UCSD-AML1 (cell line): ENCODE measurements at regions not wholly inside any gene's neighbourhood (a gene's known extent, or its start where the extent isn't known, plus 50 kb on each side); places are given as distances from the start of the nearest gene placed in this dataset.
A peak's percentile ranks its signal among the peaks of the same experiment; 100 is the strongest.
"Not testable (repeated sequence)": the region's sequence is repeated elsewhere in the genome, so short reads cannot be mapped to it uniquely, and the experiment has no call there.

Experiments used
- DNase-seq: peaks from one replicate; lab custom pipeline; 2025; ENCODE audit not compliant: unreplicated experiment; lab: John Stamatoyannopoulos, UW

GRCh38 chr10:26952094-26952493 lies 91.3 kb upstream of the ABI1 start:
- DNase-seq: no peak

- DNase-seq: no peak
These were observed 90.9 kb upstream of the ABI1 start for GRCh38 chr10:26951650-26952049.

DNA sequence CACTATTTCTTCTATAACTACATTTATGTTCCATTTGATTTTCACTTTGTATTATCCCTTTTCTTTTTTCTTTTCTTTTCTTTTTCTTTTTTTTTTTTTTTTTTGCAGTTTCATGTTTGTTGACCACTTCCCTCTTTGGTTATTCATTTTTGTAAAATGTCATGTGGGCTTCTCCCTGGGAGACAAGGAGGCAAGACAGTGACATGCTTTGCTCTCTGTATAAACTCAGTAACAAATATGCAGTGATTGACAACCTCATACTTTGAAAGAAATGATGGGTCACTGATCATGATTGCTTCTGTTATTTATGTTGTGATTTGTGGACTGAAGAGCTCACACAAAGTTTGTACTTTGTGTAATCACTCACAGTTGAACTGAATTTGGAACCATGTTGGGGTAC lies 90.2 kb upstream of the ABI1 start:
- no peak for DNase-seq

DNA sequence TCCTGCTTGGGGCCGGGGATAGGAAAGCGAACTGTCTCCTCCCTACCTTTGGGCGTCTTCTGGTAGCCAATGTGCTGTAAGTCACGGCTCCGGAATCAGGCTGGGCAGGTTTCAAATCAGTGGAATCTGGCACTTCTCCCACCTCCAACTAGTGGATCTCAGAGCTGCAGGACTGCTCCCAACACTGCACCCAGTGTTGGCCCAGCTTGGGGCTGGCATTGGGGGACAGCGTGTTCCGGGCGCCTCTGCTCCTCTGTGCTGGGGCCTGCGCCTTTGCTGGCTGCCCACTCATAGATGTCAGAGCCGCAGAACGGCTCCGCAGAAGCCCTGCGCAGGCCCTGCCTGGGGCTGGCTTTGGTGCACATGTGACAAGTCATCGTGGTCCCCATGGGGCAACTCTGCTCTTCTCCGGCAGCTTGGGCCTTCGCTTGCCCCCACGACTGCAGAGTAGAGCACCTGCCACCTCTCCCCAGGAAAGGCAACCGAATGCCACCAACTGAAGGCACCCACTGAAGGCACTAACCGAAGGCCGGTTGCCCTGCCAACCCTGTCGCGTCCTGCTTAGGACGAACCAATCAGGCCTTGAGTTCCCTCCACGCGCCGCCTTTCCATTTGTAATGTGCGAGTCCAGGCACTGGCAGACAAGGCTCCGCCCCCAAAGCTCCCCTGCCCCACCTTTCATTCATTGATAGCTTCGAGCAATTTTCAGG lies 85.5 kb upstream of the ABI1 start:
- no peak for DNase-seq

DNA sequence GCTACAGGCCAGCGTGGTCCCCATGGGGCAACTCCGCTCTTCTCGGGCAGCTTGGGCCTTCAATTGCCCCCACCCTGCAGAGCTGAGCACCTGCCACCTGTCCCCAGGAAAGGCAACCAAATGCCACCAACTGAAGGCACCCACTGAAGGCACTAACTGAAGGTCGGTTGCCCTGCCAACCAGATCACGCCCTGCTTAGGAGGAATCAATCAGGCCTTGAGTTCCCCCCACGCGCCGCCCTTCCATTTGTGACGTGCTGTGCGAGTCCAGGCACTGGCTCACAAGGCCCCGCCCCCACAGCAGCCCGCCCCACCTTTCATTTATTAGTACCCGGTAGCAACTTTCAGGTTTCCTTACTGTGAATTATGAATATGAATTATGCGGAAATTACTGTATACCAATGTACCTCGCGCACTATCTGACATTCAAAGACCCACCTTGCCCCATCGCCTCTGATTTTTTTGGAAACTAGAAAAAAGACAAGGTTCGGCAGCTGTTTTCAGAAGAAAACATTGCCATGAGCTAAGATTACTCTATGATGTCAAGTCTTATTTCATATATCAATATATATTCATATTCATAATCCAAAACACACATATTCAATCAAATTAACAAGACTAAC lies 83.6 kb upstream of the ABI1 start:
- no peak for DNase-seq

GRCh38 chr10:26939962-26940354 lies 79.2 kb upstream of the ABI1 start:
- DNase-seq: no peak

DNA sequence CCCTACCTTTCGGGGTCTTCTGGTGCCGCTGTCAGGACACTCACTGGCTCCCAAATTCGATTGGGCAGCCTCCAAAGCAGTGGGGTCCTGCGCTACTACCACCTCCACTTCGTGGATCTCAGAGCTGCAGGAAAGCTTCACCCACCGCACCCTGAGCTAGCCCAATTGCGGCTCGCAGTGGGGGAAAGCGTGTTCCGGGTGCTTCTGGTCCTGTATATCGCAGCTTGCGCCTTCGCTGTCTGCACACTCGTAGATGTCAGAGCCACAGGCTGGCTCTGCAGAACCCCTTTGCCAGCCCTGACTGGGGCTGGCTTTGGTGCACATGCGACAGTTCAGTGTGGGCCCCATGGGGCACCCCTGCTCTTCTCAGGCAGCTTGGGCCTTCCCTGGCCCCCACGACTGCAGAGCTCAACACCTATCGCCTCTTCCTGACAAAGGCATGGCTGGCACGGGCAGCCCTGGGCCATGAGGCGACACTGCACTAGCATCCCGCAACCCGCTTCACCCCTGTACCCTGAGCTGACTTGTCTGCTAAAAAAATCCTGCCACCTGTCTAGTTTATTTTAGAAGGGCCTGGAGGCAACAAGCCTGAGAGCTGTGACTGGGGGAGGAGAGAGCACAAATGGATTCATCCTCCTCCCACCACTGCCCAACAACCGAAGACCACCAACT lies 78.7 kb upstream of the ABI1 start:
- no peak for DNase-seq

DNA sequence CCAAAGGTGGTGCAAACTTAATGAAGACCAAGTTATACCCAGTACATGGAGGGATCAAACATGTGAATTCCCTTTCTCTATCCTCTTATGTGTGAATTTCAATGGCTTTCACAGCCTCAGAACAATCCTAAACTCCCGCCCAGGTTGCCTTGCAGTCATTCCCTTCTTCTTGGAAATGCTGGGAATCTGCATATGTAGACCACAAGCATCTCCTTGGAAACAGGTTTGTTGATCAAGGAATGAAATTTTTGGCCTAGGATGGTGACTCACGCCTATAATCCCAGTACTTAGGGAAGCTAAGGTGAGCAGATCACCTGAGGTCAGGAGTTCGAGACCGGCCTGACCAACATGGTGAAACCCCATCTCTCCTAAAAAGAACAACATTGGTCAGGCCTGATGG lies 77.8 kb upstream of the ABI1 start:
- DNase-seq: no peak

DNA sequence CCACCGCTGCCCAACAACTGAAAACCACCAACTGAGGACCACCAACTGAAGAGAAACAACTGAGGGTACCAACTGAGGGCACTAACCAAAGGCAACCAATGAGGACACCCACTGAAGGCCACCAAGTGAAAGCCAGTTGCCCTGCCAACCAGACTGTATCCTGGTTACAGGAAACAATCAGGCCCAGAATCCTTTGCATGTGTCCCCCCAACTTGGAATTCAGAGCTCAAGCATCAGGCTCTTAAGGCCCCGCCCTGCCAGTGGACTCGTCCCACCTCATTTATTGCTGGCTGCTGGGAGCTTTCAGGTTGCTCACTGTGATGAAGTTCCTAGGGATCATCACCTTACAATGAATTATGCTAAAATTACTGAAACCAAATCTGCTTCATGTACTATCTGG lies 76.6 kb upstream of the ABI1 start:
- no peak for DNase-seq

DNA sequence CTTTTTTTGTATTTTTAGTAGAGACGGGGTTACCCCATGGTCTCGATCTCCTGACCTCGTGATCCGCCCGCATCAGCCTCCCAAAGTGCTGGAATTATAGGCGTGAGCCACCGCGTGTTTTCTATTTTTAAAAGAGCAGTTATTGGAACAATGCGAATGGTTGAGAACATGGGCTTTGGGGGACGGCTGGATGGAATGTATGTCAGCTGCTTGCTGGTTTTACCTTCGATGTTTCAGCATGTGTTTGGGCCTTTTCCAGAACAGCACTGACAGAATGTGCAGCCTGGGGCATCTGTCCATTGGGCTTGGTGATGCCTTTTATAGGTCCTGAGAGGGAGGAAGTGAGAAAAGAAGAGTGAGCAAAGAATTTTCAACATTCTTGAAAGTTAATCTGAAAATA lies 73.4 kb upstream of the ABI1 start:
- DNase-seq: not testable (repeated sequence)

DNA sequence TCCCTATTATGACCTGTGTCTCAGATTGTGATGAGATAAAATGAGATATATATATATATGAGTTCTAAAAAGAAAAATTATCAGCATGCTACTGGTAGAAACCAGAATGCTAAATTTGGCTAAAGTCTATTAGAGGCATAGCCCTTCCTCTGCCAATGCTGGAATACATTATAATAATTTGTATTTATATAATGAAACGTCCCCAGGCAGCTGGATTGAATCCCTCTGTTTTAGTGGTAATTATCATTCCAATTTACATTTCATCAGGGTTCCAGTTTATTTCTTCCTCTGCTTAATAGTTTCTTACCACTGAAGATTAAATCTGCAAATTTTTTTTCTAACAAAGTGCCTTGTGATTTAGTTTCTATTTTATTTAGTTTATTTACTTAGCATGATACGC lies 71.8 kb upstream of the ABI1 start:
- no peak for DNase-seq

GRCh38 chr10:26931223-26931622 lies 70.5 kb upstream of the ABI1 start:
- peak; percentile 21 for DNase-seq

DNA sequence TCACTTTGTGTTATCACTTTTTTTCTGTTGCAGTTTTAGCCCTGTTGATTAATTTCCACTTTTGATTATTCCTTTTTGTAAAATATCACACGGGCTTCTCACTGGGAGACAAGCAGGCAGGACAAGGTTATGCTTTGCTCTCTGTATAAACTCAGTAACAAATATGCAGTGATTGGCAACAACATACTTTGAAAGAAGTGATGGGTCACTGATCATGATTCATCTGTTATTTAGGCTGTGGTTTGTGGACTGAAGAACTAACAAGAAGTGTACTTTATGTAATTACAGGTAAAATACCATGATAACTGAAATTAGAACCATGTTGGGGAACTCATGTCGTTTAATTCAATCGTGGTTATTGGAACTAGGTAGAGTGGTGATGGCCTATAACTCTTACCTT lies 62.1 kb upstream of the ABI1 start:
- not testable (repeated sequence) for DNase-seq

GRCh38 chr10:26919156-26919860 lies 58.5 kb upstream of the ABI1 start:
- not testable (repeated sequence) for DNase-seq

DNA sequence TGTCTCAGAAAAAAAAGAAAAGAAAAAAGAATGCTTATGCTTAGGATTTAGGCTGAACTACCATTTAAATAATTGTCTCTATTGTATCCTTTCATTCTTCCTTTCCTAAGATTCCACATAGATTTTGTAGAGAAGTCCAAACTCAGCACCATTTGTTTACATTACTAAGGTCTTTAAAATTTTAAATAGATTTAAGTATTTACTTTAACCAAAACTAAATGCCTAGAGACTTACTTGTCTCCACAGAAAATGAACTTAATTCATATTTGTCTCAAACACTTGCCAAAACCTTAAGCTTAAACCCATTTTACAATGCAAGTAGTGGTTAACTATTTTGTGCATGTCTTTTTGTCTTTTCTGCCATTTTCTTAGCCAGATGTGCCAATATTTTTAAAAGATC lies 54.1 kb upstream of the ABI1 start:
- no peak for DNase-seq

DNA sequence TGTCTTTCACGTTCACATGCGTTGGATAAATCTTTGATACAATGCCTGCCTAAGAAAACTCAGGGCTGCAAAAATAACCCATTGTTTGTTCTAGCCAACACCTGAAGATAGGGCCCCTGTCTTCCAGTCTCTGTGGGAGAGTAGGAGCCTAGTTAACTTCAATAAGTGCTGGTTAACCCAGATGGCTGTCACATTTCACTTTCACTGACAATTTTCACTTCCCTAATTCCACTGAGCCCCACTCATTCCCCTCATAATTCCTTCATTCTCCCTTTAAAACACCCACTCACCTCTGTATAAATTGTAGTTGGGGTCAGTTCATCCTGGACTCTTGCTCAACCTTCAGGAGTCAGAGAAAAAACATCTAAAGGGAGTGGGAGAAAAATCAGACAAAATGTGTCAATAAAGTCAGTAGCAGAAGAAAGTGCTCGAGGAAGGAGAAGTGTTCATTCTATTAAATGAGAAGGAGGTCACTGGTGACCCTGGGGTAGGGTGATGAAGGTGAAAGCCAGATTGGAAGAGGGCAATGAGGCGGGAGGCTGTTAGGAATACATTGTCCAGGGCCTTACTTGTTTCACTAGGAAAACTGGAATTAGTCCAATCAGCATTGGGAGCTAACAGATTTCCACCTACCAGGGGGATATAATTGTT lies 51.2 kb upstream of the ABI1 start:
- DNase-seq: no peak
